NCI-H526 (cell line): ENCODE measurements at regions not wholly inside any gene's neighbourhood (a gene's known extent, or its start where the extent isn't known, plus 50 kb on each side); places are given as distances from the start of the nearest gene placed in this dataset.
"Not testable (repeated sequence)": the region's sequence is repeated elsewhere in the genome, so short reads cannot be mapped to it uniquely, and the experiment has no call there.

Experiments used
- DNase-seq, 2 experiments: peaks; one replicate each; lab custom pipeline; 2025; lab: John Stamatoyannopoulos, UW

GRCh38 chr7:93747019-93747418 lies 143.5 kb downstream of the TFPI2 start:
- DNase-seq, result no peak

- no peak for DNase-seq
Measured at GRCh38 chr7:93739424-93739823, 151.1 kb downstream of the TFPI2 start.

- no peak for DNase-seq
Measured at GRCh38 chr7:93737953-93738352, 152.6 kb downstream of the TFPI2 start.

GRCh38 chr7:93736668-93737369 lies 153.7 kb downstream of the TFPI2 start:
- DNase-seq, result peak; percentile 6 to 40

- DNase-seq, result no peak
Measured at GRCh38 chr7:93728292-93728691, 153.8 kb upstream of the CALCR start.

- no peak for DNase-seq
Measured at GRCh38 chr7:93725954-93726353, 151.4 kb upstream of the CALCR start.

- DNase-seq, result no peak
Measured at GRCh38 chr7:93723424-93724124, 149.1 kb upstream of the CALCR start.

- DNase-seq, result no peak
Measured at GRCh38 chr7:93720106-93720505, 145.6 kb upstream of the CALCR start.

GRCh38 chr7:93719546-93719945 lies 145.0 kb upstream of the CALCR start:
- no peak for DNase-seq

- DNase-seq, result no peak
Measured at GRCh38 chr7:93717217-93717900, 142.8 kb upstream of the CALCR start.

GRCh38 chr7:93715234-93715633 lies 140.7 kb upstream of the CALCR start:
- peak in 1 of 2 experiments; percentile 49 for DNase-seq

- DNase-seq, result no peak
Measured at GRCh38 chr7:93711926-93712325, 137.4 kb upstream of the CALCR start.

GRCh38 chr7:93708255-93708654 lies 133.7 kb upstream of the CALCR start:
- not testable (repeated sequence) for DNase-seq

GRCh38 chr7:93707249-93707648 lies 132.7 kb upstream of the CALCR start:
- no peak for DNase-seq

GRCh38 chr7:93706162-93706561 lies 131.6 kb upstream of the CALCR start:
- DNase-seq, result not testable (repeated sequence)

GRCh38 chr7:93704217-93704616 lies 129.7 kb upstream of the CALCR start:
- DNase-seq, result no peak

- no peak for DNase-seq
Measured at GRCh38 chr7:93697901-93698300, 123.4 kb upstream of the CALCR start.

GRCh38 chr7:93693796-93694195 lies 119.3 kb upstream of the CALCR start:
- DNase-seq, result no peak

GRCh38 chr7:93690021-93690420 lies 115.5 kb upstream of the CALCR start:
- DNase-seq, result no peak

- no peak for DNase-seq
Measured at GRCh38 chr7:93678185-93678584, 103.7 kb upstream of the CALCR start.

- DNase-seq, result no peak
Measured at GRCh38 chr7:93663561-93664299, 89.2 kb upstream of the CALCR start.

- not testable (repeated sequence) for DNase-seq
Measured at GRCh38 chr7:93658163-93658562, 83.6 kb upstream of the CALCR start.
